Panc1 (cell line): ENCODE measurements at regions not wholly inside any gene's neighbourhood (a gene's known extent, or its start where the extent isn't known, plus 50 kb on each side); places are given as distances from the start of the nearest gene placed in this dataset.

ENCODE experiments used
- CTCF ChIP-seq: fragments of 450-650 bp; IDR thresholded peaks from 2 replicates; pipeline ENCODE4 v1.5.1; 2017; ENCODE audit warnings: mild to moderate bottlenecking
- POLR2AphosphoS5 ChIP-seq: IDR thresholded peaks from 2 replicates; pipeline ENCODE4 v1.6.1; 2012; ENCODE audit warnings: mild to moderate bottlenecking, low read depth, low read length, moderate library complexity
- SIN3A ChIP-seq: IDR thresholded peaks from 2 replicates; pipeline ENCODE4 v1.6.1; 2012; ENCODE audit warnings: low read depth, mild to moderate bottlenecking, low read length, moderate library complexity, borderline replicate concordance; ENCODE audit not compliant: insufficient read depth

- TF ChIP-seq CTCF (no peak), POLR2AphosphoS5 (no peak), SIN3A (no peak)
Measured at GRCh38 chr4:123618606-123619005, 222.0 kb downstream of the SPRY1 start.
